HepG2 (cell line): ENCODE measurements at regions not wholly inside any gene's neighbourhood (a gene's known extent, or its start where the extent isn't known, plus 50 kb on each side); places are given as distances from the start of the nearest gene placed in this dataset.

Experiments
- ATAC-seq: fragments of 200-7000 bp; cut with Tn5 transposase; 3 replicates; pipeline ENCODE4 v1.9.1; 2020; ENCODE audit warnings: mild to moderate bottlenecking, moderate library complexity
- BruUV-seq: library from RNA; stranded (reverse); fragments of 400-500 nt; replicated peaks from 2 replicates; lab custom pipeline; 2021; lab: Mats Ljungman, UMichigan
- CTCF ChIA-PET: fragments of 300-600 bp; formaldehyde crosslinking; extraction: SDS; loops from one replicate; lab custom pipeline; 2021; ENCODE audit warnings: low total read pairs, inconsistent platforms, low intra/inter-chr PET ratio; lab: Yijun Ruan, JAX
- POLR2A ChIA-PET: fragments of 350-600 bp; sonication (Branson Sonifier 250); formaldehyde crosslinking; loops from one replicate; lab custom pipeline; 2020; ENCODE audit warnings: antibody characterized with exemption, inconsistent platforms; lab: Yijun Ruan, JAX
- DNase-seq: peaks from one replicate; pipeline ENCODE4 v3.0.0-alpha.2; 2015; ENCODE audit warnings: low spot score
- FAIRE-seq: peaks from 3 replicates; lab custom pipeline; 2011; peaks lifted over from hg19 to GRCh38; lab: Jason Lieb, UNC
- H2AFZ ChIP-seq: one replicate; pipeline ENCODE4 v1.6.1; 2011; ENCODE audit warnings: low read length, inconsistent platforms
- H3K27ac ChIP-seq: fragments of 300-600 bp; 3 replicates; pipeline ENCODE4 v1.8.0; 2011; ENCODE audit warnings: mixed run types, mild to moderate bottlenecking, mixed read lengths, low read length, inconsistent platforms; ENCODE audit not compliant: insufficient read depth; ENCODE audit errors: extremely low read length
- H3K27me3 ChIP-seq, 2 experiments: fragments of 200-600 bp in 1 of 2; 2 replicates in 1 of 2; 3 replicates in 1 of 2; pipeline versions ENCODE4 v1.6.0 to v1.8.0; 2011; ENCODE audit warnings: low read length in 2 of 2, mild to moderate bottlenecking in 2 of 2, moderate library complexity in 2 of 2, inconsistent platforms in 1 of 2; ENCODE audit not compliant: insufficient read depth in 2 of 2, control insufficient read depth in 1 of 2
- H3K36me3 ChIP-seq, 2 experiments: fragments of 200-600 bp in 1 of 2; replicated peaks in 1 of 2; 2 replicates in 1 of 2; 3 replicates in 1 of 2; pipeline versions ENCODE4 v1.5.1 to v1.8.0; 2011; ENCODE audit warnings: low read length in 2 of 2, inconsistent platforms in 1 of 2; ENCODE audit not compliant: insufficient read depth in 2 of 2, control insufficient read depth in 1 of 2
- H3K4me1 ChIP-seq: 2 replicates; pipeline ENCODE4 v1.5.1; 2012; ENCODE audit warnings: low read length, inconsistent platforms; ENCODE audit not compliant: insufficient read depth
- H3K4me2 ChIP-seq: 2 replicates; pipeline ENCODE4 v1.6.0; 2011; ENCODE audit warnings: low read depth, low read length, inconsistent platforms
- H3K4me3 ChIP-seq, 3 experiments: fragments of 200-600 bp in 1 of 3; sonication (generic), shearing (Covaris generic) in 1 of 3; replicated peaks in 1 of 3; 2 replicates each; pipeline ENCODE4 v1.5.1; 2011 to 2016; ENCODE audit warnings: low read length in 3 of 3, inconsistent platforms in 2 of 3, low read depth in 2 of 3, mild to moderate bottlenecking in 2 of 3, control low read depth in 1 of 3, mixed read lengths in 1 of 3; ENCODE audit not compliant: insufficient read depth in 1 of 3
- H3K79me2 ChIP-seq: one replicate; pipeline ENCODE4 v1.6.1; 2011; ENCODE audit warnings: low read length, inconsistent platforms; ENCODE audit not compliant: insufficient read depth
- H3K9ac ChIP-seq: 2 replicates; pipeline ENCODE4 v1.6.0; 2011; ENCODE audit warnings: mild to moderate bottlenecking, low read depth, low read length, inconsistent platforms; ENCODE audit not compliant: insufficient read depth
- H3K9me3 ChIP-seq: 2 replicates; pipeline ENCODE4 v1.5.1; 2012; ENCODE audit warnings: mild to moderate bottlenecking, low read length
- H4K20me1 ChIP-seq: 2 replicates; pipeline ENCODE4 v1.6.0; 2011; ENCODE audit warnings: inconsistent platforms, mild to moderate bottlenecking, low read length, moderate library complexity; ENCODE audit not compliant: insufficient read depth
- AGO1 ChIP-seq: fragments of 200-400 bp; formaldehyde crosslinking; IDR thresholded peaks from 2 replicates; pipeline ENCODE4 v1.6.1; 2017; ENCODE audit warnings: mild to moderate bottlenecking, low read depth, low read length, moderate library complexity; ENCODE audit not compliant: poor library complexity, severe bottlenecking
- ATF7-NPFF ChIP-seq: sonication (generic); formaldehyde crosslinking; IDR thresholded peaks from 2 replicates; pipeline ENCODE4 v1.8.1; 2023; ENCODE audit warnings: mild to moderate bottlenecking, low read depth, missing genetic modification reagents, moderate library complexity
- HOXD1 ChIP-seq: sonication (generic); formaldehyde crosslinking; IDR thresholded peaks from 2 replicates; pipeline ENCODE4 v1.5.0; 2020; ENCODE audit warnings: missing genetic modification reagents
- KAT8 ChIP-seq: IDR thresholded peaks from 2 replicates; pipeline ENCODE4 v1.6.1; 2016; ENCODE audit warnings: missing genetic modification reagents, missing compliant biosample characterization
- KDM5A ChIP-seq: fragments of 200-600 bp; sonication (generic); IDR thresholded peaks from 2 replicates; pipeline ENCODE4 v1.7.0; 2018; ENCODE audit warnings: antibody characterized with exemption, mild to moderate bottlenecking, low read length, borderline replicate concordance
- KLF15 ChIP-seq: sonication (generic); formaldehyde crosslinking; IDR thresholded peaks from 2 replicates; pipeline ENCODE4 v1.8.1; 2023; ENCODE audit warnings: borderline replicate concordance, mild to moderate bottlenecking, inconsistent platforms, missing genetic modification reagents, mixed read lengths
- NAIF1 ChIP-seq: sonication (generic); formaldehyde crosslinking; IDR thresholded peaks from 2 replicates; pipeline ENCODE4 v1.5.0; 2020; ENCODE audit warnings: mild to moderate bottlenecking, missing genetic modification reagents, borderline replicate concordance
- NFYC ChIP-seq: IDR thresholded peaks from 2 replicates; pipeline ENCODE4 v1.6.1; 2016; ENCODE audit warnings: missing genetic modification reagents, missing compliant biosample characterization
- RNF2 ChIP-seq: fragments of 450-650 bp; conservative IDR thresholded peaks from 2 replicates; pipeline ENCODE4 v1.6.1; 2016; ENCODE audit warnings: low read depth
- SMARCC2 ChIP-seq: fragments of 450-650 bp; IDR thresholded peaks from 2 replicates; pipeline ENCODE4 v1.6.1; 2017; ENCODE audit warnings: antibody characterized with exemption, mild to moderate bottlenecking
- TBL1XR1 ChIP-seq: fragments of 150-350 bp; IDR thresholded peaks from 2 replicates; pipeline ENCODE4 v1.6.1; 2014; ENCODE audit warnings: borderline replicate concordance, low read length; ENCODE audit not compliant: partially characterized antibody
- TCF7 ChIP-seq: sonication (generic); IDR thresholded peaks from 2 replicates; pipeline ENCODE4 v1.6.1; 2016; ENCODE audit warnings: antibody characterized with exemption, low read depth
- THAP11 ChIP-seq: IDR thresholded peaks from 2 replicates; pipeline ENCODE4 v1.6.1; 2016; ENCODE audit warnings: missing biosample characterization, missing genetic modification reagents
- TRIM24 ChIP-seq: sonication (generic); formaldehyde crosslinking; IDR thresholded peaks from 2 replicates; pipeline ENCODE4 v1.8.0; 2022; ENCODE audit warnings: mild to moderate bottlenecking, missing genetic modification reagents
- ZFAT ChIP-seq: sonication (generic); formaldehyde crosslinking; conservative IDR thresholded peaks from 2 replicates; pipeline ENCODE4 v1.8.1; 2023; ENCODE audit warnings: missing genetic modification reagents, inconsistent platforms
- ZFP36 ChIP-seq: fragments of 150-350 bp; IDR thresholded peaks from 2 replicates; pipeline ENCODE4 v1.6.1; 2018; ENCODE audit warnings: borderline replicate concordance, low read length, low read depth; ENCODE audit not compliant: partially characterized antibody
- ZKSCAN5 ChIP-seq: sonication (generic); formaldehyde crosslinking; IDR thresholded peaks from 2 replicates; pipeline ENCODE4 v1.5.1; 2020; ENCODE audit warnings: mild to moderate bottlenecking, missing genetic modification reagents
- ZNF253 ChIP-seq: sonication (generic); formaldehyde crosslinking; IDR thresholded peaks from 2 replicates; pipeline ENCODE4 v1.8.0; 2022; ENCODE audit warnings: mild to moderate bottlenecking, missing genetic modification reagents, borderline replicate concordance
- ZNF644 ChIP-seq: IDR thresholded peaks from 2 replicates; pipeline ENCODE4 v1.6.1; 2016; ENCODE audit warnings: low read depth
- WGBS: methylation state at CpG from one replicate; pipeline ENCODE4 v1.1.6; 2017; ENCODE audit warnings: low lambda C conversion rate; 5-methylcytosine and 5-hydroxymethylcytosine counted together
- in situ Hi-C: cut with HindIII; loops from 2 replicates; pipeline ENCODE4 v1.10.0; 2017; ENCODE audit warnings: low pct_unique_long_range_greater_than_20kb; ENCODE audit not compliant: extremely low pct_ligation_motif_present
- intact Hi-C: fragments of 100-400 bp; cut with micrococcal nuclease; formaldehyde crosslinking; loops from one replicate; pipeline ENCODE4 v1.10.0; 2022; ENCODE audit not compliant: unreplicated experiment
- TF ChIP-seq, protein P1 (sequence below): sonication (generic); formaldehyde crosslinking; IDR thresholded peaks from 2 replicates; pipeline ENCODE4 v1.4.0; 2020; ENCODE audit warnings: mild to moderate bottlenecking, low read depth, missing genetic modification reagents

GRCh38 chr13:107065036-107065435 is 497.1 kb upstream of the ARGLU1 start:
- POLR2A ChIA-PET: no interaction called here
- Histone ChIP-seq H3K4me1 (no peaks in the 10 kb centered on the region), H4K20me1 (no peaks in the 10 kb centered on the region), H3K79me2 (no peaks in the 10 kb centered on the region), H2AFZ (no peak overlapping the region), H3K4me3 (no peak overlapping the region), H3K9ac (no peak overlapping the region), H3K27me3 (no peaks in the 10 kb centered on the region), H3K36me3 (no peaks in the 10 kb centered on the region), H3K27ac (no peak overlapping the region), H3K4me2 (no peak overlapping the region), H3K9me3 (peaks cover 4% of the 10 kb centered on the region; the same call in 1 of the 2 replicates)
- WGBS: 0% methylated on average over 2 of the region's 3 CpGs
- FAIRE-seq (no peak), DNase-seq (no peak), ATAC-seq (no peak)
- CTCF ChIA-PET: no interaction called here
- in situ Hi-C loops (no loop called here), intact Hi-C loops (no loop called here)
- no TSS peak for BruUV-seq
- TF ChIP-seq ZFP36 (no peak), AGO1 (no peak), KLF15 (CRISPR knock-in tag) (no peak), KDM5A (no peak), NAIF1 (no peak), KAT8 (CRISPR knock-in tag) (no peak), ZFAT (CRISPR knock-in tag) (no peak), ZNF253 (CRISPR knock-in tag) (no peak), TCF7 (no peak), SMARCC2 (no peak), TRIM24 (CRISPR knock-in tag) (no peak), NFYC (CRISPR knock-in tag) (no peak), ZKSCAN5 (no peak), ATF7-NPFF (CRISPR knock-in tag) (no peak), RNF2 (no peak), THAP11 (CRISPR knock-in tag) (no peak), HOXD1 (no peak), TBL1XR1 (no peak), ZNF644 (CRISPR knock-in tag) (no peak)
- TF ChIP-seq, protein P1, sequence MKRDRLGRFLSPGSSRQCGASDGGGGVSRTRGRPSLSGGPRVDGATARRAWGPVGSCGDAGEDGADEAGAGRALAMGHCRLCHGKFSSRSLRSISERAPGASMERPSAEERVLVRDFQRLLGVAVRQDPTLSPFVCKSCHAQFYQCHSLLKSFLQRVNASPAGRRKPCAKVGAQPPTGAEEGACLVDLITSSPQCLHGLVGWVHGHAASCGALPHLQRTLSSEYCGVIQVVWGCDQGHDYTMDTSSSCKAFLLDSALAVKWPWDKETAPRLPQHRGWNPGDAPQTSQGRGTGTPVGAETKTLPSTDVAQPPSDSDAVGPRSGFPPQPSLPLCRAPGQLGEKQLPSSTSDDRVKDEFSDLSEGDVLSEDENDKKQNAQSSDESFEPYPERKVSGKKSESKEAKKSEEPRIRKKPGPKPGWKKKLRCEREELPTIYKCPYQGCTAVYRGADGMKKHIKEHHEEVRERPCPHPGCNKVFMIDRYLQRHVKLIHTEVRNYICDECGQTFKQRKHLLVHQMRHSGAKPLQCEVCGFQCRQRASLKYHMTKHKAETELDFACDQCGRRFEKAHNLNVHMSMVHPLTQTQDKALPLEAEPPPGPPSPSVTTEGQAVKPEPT (CRISPR knock-in tag): no peak
